BJ (cell line): ENCODE measurements at regions not wholly inside any gene's neighbourhood (a gene's known extent, or its start where the extent isn't known, plus 50 kb on each side); places are given as distances from the start of the nearest gene placed in this dataset.

Source experiments
- CTCF ChIA-PET: fragments of 350-600 bp; formaldehyde crosslinking; extraction: SDS; loops from one replicate; lab custom pipeline; 2021; ENCODE audit warnings: antibody characterized with exemption, inconsistent platforms; lab: Yijun Ruan, JAX
- POLR2A ChIA-PET: fragments of 300-600 bp; sonication (Branson Sonifier 250); formaldehyde crosslinking; extraction: SDS; loops from one replicate; lab custom pipeline; 2021; ENCODE audit warnings: antibody characterized with exemption; lab: Charles Lee
- DNase-seq: peaks from one replicate; pipeline ENCODE4 v3.0.0-alpha.2; 2011; ENCODE audit warnings: low read depth
- H3K27me3 ChIP-seq: 2 replicates; pipeline ENCODE4 v1.6.0; 2011; ENCODE audit warnings: low read length; ENCODE audit not compliant: control insufficient read depth, insufficient read depth
- H3K36me3 ChIP-seq: 2 replicates; pipeline ENCODE4 v1.5.1; 2011; ENCODE audit warnings: low read length; ENCODE audit not compliant: control insufficient read depth, insufficient read depth
- H3K4me3 ChIP-seq: 2 replicates; pipeline ENCODE4 v1.5.1; 2011; ENCODE audit warnings: low read depth, mild to moderate bottlenecking, control low read depth, low read length
- CTCF ChIP-seq: IDR thresholded peaks from 2 replicates; pipeline ENCODE4 v1.5.1; 2011; ENCODE audit warnings: low read depth, mild to moderate bottlenecking, control low read depth, inconsistent platforms, low read length, moderate library complexity; ENCODE audit not compliant: insufficient read depth

- no peak for TF ChIP-seq CTCF
- no peaks in the 10 kb centered on the region for H3K36me3 ChIP-seq
- no peak overlapping the region for H3K4me3 ChIP-seq
- ChIA-PET CTCF (interaction anchor here (0.5 to 2.3 kb wide), 5 partner anchors 8 to 49 kb away, joined by 3 to 7 read pairs (median 5); no protein-coding TSS in a partner anchor), POLR2A (interaction anchor here (0.7 kb wide), 1 partner anchor 11 kb away, joined by 3 read pairs; no protein-coding TSS in a partner anchor)
- H3K27me3 ChIP-seq, result no peaks in the 10 kb centered on the region
- peak; percentile 92 for DNase-seq
These were observed 82.1 kb upstream of the SIRPA start for GRCh38 chr20:1813101-1813529.

- ChIA-PET POLR2A (no interaction called here), CTCF (interaction anchor here (0.7 to 2.3 kb wide), 7 partner anchors 9 to 90 kb away, joined by 3 to 6 read pairs (median 4); no protein-coding TSS in a partner anchor)
- H3K4me3 ChIP-seq, result no peak overlapping the region
- H3K36me3 ChIP-seq, result no peaks in the 10 kb centered on the region
- no peaks in the 10 kb centered on the region for H3K27me3 ChIP-seq
- peak; percentile 27; the same call in 1 of the 2 replicates for TF ChIP-seq CTCF
- no peak for DNase-seq
These were observed 83.3 kb upstream of the SIRPA start for GRCh38 chr20:1811621-1812498.

- DNase-seq, result no peak
- ChIA-PET POLR2A (no interaction called here), CTCF (interaction anchor here (1.2 to 2.3 kb wide), 5 partner anchors 9 to 90 kb away, joined by 3 to 6 read pairs (median 4); no protein-coding TSS in a partner anchor)
- H3K27me3 ChIP-seq, result no peaks in the 10 kb centered on the region
- no peaks in the 10 kb centered on the region for H3K36me3 ChIP-seq
- no peak overlapping the region for H3K4me3 ChIP-seq
- no peak for TF ChIP-seq CTCF
These were observed 84.1 kb upstream of the SIRPA start for GRCh38 chr20:1810926-1811620.

- POLR2A ChIA-PET, result no interaction called here
- no peak for DNase-seq
- CTCF ChIA-PET, result interaction anchor here (1.6 to 1.7 kb wide), 3 partner anchors 9 to 10 kb away, joined by 4 to 6 read pairs (median 6); no protein-coding TSS in a partner anchor
- Histone ChIP-seq H3K27me3 (no peaks in the 10 kb centered on the region), H3K36me3 (no peaks in the 10 kb centered on the region), H3K4me3 (no peak overlapping the region)
- no peak for TF ChIP-seq CTCF
These were observed 84.7 kb upstream of the SIRPA start for GRCh38 chr20:1810572-1810925.
